NB4 (cell line): ENCODE measurements at regions not wholly inside any gene's neighbourhood (a gene's known extent, or its start where the extent isn't known, plus 50 kb on each side); places are given as distances from the start of the nearest gene placed in this dataset.
"Not testable (repeated sequence)": the region's sequence is repeated elsewhere in the genome, so short reads cannot be mapped to it uniquely, and the experiment has no call there.

Source experiments
- DNase-seq: peaks from one replicate; pipeline ENCODE4 v3.0.0; 2010; ENCODE audit warnings: low read depth
- H3K4me3 ChIP-seq: one replicate; pipeline ENCODE4 v1.5.1; 2011; ENCODE audit warnings: mild to moderate bottlenecking, low read depth, low read length, moderate library complexity
- CTCF ChIP-seq: IDR thresholded peaks from one replicate; pipeline ENCODE4 v1.5.1; 2012; ENCODE audit warnings: low read depth, low read length
- MYC ChIP-seq: IDR thresholded peaks from 2 replicates; pipeline ENCODE4 v1.6.1; 2011; ENCODE audit warnings: low read depth, low read length
- POLR2A ChIP-seq: IDR thresholded peaks from 2 replicates; pipeline ENCODE4 v1.6.1; 2011; ENCODE audit warnings: mild to moderate bottlenecking; ENCODE audit not compliant: insufficient read length; ENCODE audit errors: extremely low read depth
- TF ChIP-seq, protein P1 (sequence below): IDR thresholded peaks from 2 replicates; pipeline ENCODE4 v1.6.1; 2011; ENCODE audit warnings: low read depth, low read length

GRCh38 chr20:16860914-16861313 is 112.8 kb downstream of the OTOR start:
- no peak overlapping the region for H3K4me3 ChIP-seq
- TF ChIP-seq, protein P1, sequence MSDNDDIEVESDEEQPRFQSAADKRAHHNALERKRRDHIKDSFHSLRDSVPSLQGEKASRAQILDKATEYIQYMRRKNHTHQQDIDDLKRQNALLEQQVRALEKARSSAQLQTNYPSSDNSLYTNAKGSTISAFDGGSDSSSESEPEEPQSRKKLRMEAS: no peak
- TF ChIP-seq POLR2A: no peak
- no peak for TF ChIP-seq CTCF
- no peak for TF ChIP-seq MYC
- DNase-seq: no peak

- TF ChIP-seq POLR2A (no peak), MYC (no peak), CTCF (no peak)
- TF ChIP-seq, protein P1: no peak
- no peak for DNase-seq
- H3K4me3 ChIP-seq: no peak overlapping the region
These were observed 113.5 kb downstream of the OTOR start for GRCh38 chr20:16861708-16862107.

DNA sequence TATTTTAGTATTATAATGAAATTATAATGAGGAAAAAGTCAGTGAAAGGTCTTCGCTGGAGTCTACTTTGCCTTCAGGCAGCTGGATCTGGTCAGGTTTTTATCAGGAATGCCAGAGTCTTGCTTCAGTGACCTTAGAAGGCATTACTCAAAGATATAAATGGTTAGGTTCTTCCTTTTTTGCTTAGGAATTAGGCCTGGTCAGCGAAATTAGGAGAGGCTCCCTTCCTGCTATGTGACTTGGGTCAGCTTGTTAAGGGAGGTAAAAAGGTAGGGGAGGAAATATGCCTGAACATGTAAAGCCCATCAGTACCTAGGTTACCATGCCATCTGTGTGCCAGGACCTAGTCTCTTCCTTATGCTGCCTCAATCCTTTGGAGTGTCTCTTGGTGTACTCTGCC is 115.1 kb downstream of the OTOR start:
- TF ChIP-seq CTCF (no peak), POLR2A (no peak), MYC (no peak)
- TF ChIP-seq, protein P1: no peak
- H3K4me3 ChIP-seq: no peak overlapping the region

DNA sequence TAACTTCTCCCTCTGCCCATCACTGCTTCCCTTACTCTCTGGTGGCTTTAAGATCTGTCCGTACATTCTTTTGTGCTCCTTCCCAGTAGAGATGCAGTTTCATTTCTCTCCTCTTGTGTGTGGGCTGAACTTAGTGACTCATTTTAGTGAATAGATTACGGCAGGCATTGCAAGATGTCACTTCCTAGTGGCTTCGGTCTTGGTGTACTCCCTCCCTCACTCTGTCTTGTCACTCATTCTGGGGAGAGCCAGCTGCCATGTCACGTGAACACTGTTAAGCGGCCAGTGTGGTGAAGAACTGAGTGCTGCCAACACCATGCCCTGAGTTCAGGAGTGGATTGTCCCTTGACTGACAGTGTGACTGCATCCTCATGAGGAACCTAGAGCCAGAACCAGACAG is 115.9 kb downstream of the OTOR start:
- TF ChIP-seq, protein P1: peak; percentile 40; the same call in 1 of the 2 replicates
- no peak for TF ChIP-seq CTCF
- DNase-seq: peak; percentile 75
- H3K4me3 ChIP-seq: no peak overlapping the region

More for the DNA sequence above, 115.1 kb downstream of the OTOR start:
- no peak for DNase-seq

- H3K4me3 ChIP-seq: no peak overlapping the region
- TF ChIP-seq MYC (no peak), POLR2A (no peak), CTCF (no peak)
- TF ChIP-seq, protein P1: no peak
- DNase-seq: no peak
These were observed 116.8 kb downstream of the OTOR start for GRCh38 chr20:16864963-16865362.

- no peak for TF ChIP-seq MYC
- no peak for TF ChIP-seq CTCF
- TF ChIP-seq, protein P1: no peak
- no peak for TF ChIP-seq POLR2A
- H3K4me3 ChIP-seq: no peak overlapping the region
- no peak for DNase-seq
These were observed 117.2 kb downstream of the OTOR start for GRCh38 chr20:16865406-16865805.

DNA sequence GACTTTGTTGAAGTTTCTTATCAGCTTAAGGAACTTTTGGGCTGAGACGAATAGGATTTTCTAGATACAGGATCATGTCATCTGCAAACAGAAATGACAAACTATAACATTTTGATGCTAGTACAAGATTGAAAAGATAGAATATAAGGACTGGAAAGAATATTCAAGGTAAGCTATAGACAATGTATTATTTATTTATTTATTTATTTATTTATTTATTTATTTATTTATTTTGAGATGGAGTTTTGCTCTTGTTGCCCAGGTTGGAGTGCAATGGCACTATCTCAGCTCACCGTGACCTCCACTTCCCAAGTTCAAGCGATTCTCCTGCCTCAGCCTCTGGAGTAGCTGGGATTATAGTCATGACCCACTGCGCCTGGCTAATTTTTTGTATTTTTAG is 125.0 kb downstream of the OTOR start:
- not testable (repeated sequence) for H3K4me3 ChIP-seq, DNase-seq
